ENCODE measurements at regions not wholly inside any gene's neighbourhood (a gene's known extent, or its start where the extent isn't known, plus 50 kb on each side); places are given as distances from the start of the nearest gene placed in this dataset.
"Not testable (repeated sequence)": the region's sequence is repeated elsewhere in the genome, so short reads cannot be mapped to it uniquely, and the experiment has no call there.

DNA sequence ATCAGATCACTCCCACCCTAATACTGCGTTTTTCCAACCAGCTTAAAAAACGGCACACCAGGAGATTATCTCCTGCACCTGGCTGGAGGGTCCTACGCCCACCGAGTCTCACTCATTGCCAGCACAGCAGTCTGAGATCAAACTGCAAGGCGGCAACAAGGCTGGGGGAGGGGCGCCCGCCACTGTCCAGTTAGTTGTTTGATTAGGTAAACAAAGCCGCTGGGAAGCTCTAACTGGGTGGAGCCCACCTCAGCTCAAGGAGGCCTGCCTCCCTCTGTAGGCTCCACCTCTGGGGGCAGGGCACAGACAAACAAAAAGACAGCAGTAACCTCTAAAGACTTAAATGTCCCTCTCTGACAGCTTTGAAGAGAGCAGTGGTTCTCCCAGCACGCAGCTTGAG, 463.0 kb upstream of the CADM1 start:
- TF ChIP-seq, protein P1, sequence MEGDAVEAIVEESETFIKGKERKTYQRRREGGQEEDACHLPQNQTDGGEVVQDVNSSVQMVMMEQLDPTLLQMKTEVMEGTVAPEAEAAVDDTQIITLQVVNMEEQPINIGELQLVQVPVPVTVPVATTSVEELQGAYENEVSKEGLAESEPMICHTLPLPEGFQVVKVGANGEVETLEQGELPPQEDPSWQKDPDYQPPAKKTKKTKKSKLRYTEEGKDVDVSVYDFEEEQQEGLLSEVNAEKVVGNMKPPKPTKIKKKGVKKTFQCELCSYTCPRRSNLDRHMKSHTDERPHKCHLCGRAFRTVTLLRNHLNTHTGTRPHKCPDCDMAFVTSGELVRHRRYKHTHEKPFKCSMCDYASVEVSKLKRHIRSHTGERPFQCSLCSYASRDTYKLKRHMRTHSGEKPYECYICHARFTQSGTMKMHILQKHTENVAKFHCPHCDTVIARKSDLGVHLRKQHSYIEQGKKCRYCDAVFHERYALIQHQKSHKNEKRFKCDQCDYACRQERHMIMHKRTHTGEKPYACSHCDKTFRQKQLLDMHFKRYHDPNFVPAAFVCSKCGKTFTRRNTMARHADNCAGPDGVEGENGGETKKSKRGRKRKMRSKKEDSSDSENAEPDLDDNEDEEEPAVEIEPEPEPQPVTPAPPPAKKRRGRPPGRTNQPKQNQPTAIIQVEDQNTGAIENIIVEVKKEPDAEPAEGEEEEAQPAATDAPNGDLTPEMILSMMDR (IDR thresholded peaks at IDR 0.05), result not testable (repeated sequence)
- not testable (repeated sequence) for TF ChIP-seq ZFX (IDR thresholded peaks at IDR 0.05; ENCODE audit: borderline replicate concordance)

Measured in 22Rv1 (cell line).